Tibial nerve (tissue), 4 donors: ENCODE measurements at regions not wholly inside any gene's neighbourhood (a gene's known extent, or its start where the extent isn't known, plus 50 kb on each side); places are given as distances from the start of the nearest gene placed in this dataset.
"Not testable (repeated sequence)": the region's sequence is repeated elsewhere in the genome, so short reads cannot be mapped to it uniquely, and the experiment has no call there.

ENCODE experiments used
- CTCF ChIP-seq, 5 experiments: fragments of 200-600 bp in 3 of 5; fragments of 450-650 bp in 2 of 5; sonication (generic) in 3 of 5; IDR thresholded peaks; one replicate each; pipeline ENCODE4 v1.5.1; 2016 to 2019; ENCODE audit warnings: antibody characterized with exemption in 5 of 5, mild to moderate bottlenecking in 3 of 5, moderate library complexity in 2 of 5
- EP300 ChIP-seq, 2 donors: sonication (generic); formaldehyde crosslinking; IDR thresholded peaks; one replicate each; pipeline ENCODE4 v1.6.1; 2017; ENCODE audit warnings: antibody characterized with exemption in 2 of 2, mild to moderate bottlenecking in 1 of 2
- POLR2A ChIP-seq, 2 donors: fragments of 450-650 bp; IDR thresholded peaks; one replicate each; pipeline ENCODE4 v1.6.1; 2017; ENCODE audit warnings: antibody characterized with exemption in 2 of 2, mild to moderate bottlenecking in 2 of 2, moderate library complexity in 2 of 2

GRCh38 chr20:29086145-29086718, 2171.2 kb upstream of the DEFB115 start:
- not testable (repeated sequence) for TF ChIP-seq CTCF, POLR2A, EP300 (IDR thresholded peaks at IDR 0.05)
